Activated CD8-positive, alpha-beta T cell treated with anti-CD3 and anti-CD28 coated beads for 36 hours (primary cell): ENCODE measurements at regions not wholly inside any gene's neighbourhood (a gene's known extent, or its start where the extent isn't known, plus 50 kb on each side); places are given as distances from the start of the nearest gene placed in this dataset.

Experiments used
- ATAC-seq: fragments of 200-7000 bp; cut with Tn5 transposase; one replicate; pipeline ENCODE4 v1.10.0; 2021; ENCODE audit warnings: mild to moderate bottlenecking, moderate library complexity
- CTCF ChIA-PET: fragments of 350-600 bp; sonication (Branson Sonifier 250); formaldehyde crosslinking; loops from one replicate; lab custom pipeline; 2021; ENCODE audit warnings: antibody characterized with exemption; lab: Charles Lee
- POLR2A ChIA-PET: fragments of 350-600 bp; sonication (Branson Sonifier 250); formaldehyde crosslinking; loops from one replicate; lab custom pipeline; 2021; ENCODE audit warnings: antibody characterized with exemption; lab: Charles Lee
- DNase-seq: peaks from one replicate; pipeline ENCODE4 v3.0.0-alpha.2; 2020
- H3K27ac Mint-ChIP-seq: one replicate; pipeline ENCODE4 v1.8.0; 2021; ENCODE audit warnings: mild to moderate bottlenecking, mixed read lengths
- H3K27me3 Mint-ChIP-seq: one replicate; pipeline ENCODE4 v1.8.0; 2021; ENCODE audit warnings: mixed read lengths
- H3K36me3 Mint-ChIP-seq: one replicate; pipeline ENCODE4 v1.8.0; 2021; ENCODE audit warnings: low read depth, mixed read lengths
- H3K4me1 Mint-ChIP-seq: one replicate; pipeline ENCODE4 v1.8.0; 2021; ENCODE audit warnings: low read depth, mixed read lengths
- H3K4me3 Mint-ChIP-seq: one replicate; pipeline ENCODE4 v1.8.0; 2021; ENCODE audit warnings: mild to moderate bottlenecking, moderate library complexity, mixed read lengths
- H3K9me3 Mint-ChIP-seq: one replicate; pipeline ENCODE4 v1.8.0; 2021; ENCODE audit warnings: mixed read lengths
- CTCF ChIP-seq: fragments of 200-600 bp; IDR thresholded peaks from one replicate; pipeline ENCODE4 v1.8.0; 2022; ENCODE audit warnings: antibody characterized with exemption, mild to moderate bottlenecking
- intact Hi-C: fragments of 100-400 bp; cut with micrococcal nuclease; formaldehyde crosslinking; loops from one replicate; pipeline ENCODE4 v1.10.0; 2022

DNA sequence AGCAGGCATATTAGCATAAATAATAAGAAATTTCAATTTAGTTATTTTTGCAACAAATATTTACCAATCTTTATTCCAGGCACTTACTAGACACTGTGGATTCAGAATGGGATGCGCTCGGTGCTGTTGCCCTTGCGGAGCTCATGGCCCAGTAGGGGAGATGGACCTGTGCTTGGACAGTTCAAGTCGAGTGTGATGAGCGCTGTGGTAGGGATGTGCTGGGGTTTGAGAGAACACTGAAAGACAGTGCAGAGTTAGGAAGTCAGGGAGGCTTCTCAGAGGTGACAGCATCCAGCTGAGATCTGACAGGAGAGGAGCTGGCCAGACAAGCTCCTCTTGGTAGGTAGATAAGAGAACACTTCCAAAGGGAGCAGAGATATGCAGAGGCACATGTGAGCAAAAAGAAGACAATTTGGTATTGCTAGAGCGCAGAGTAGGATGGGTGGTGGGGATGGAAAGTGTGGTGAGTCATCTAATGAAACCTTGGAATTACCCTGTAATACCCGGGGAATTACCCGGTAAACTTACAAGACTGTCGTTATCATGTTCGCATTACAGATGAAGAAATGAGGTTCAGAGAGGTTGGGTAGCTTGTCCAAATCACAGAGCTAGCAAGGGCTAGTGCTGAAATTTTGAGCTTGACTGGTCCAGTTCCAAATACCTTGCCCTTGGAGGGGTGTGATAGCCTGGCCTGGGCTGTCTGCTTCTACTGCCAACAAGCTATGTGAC lies 298.1 kb upstream of the N4BP1 start:
- H3K4me1 Mint-ChIP-seq = no peaks in the 10 kb centered on the region
- DNase-seq = no peak
- TF ChIP-seq CTCF = no peak
- ChIA-PET POLR2A (no interaction called here), CTCF (no interaction called here)
- no peak overlapping the region for H3K4me3 Mint-ChIP-seq
- no peak overlapping the region for H3K27ac Mint-ChIP-seq
- no peaks in the 10 kb centered on the region for H3K9me3 Mint-ChIP-seq
- intact Hi-C loops = no loop called here
- no peaks in the 10 kb centered on the region for H3K36me3 Mint-ChIP-seq
- ATAC-seq = no peak
- H3K27me3 Mint-ChIP-seq = no peaks in the 10 kb centered on the region

- ATAC-seq (no peak), DNase-seq (no peak)
- Mint-ChIP-seq H3K4me3 (no peak overlapping the region), H3K4me1 (no peaks in the 10 kb centered on the region), H3K27me3 (no peaks in the 10 kb centered on the region), H3K27ac (no peak overlapping the region), H3K9me3 (no peaks in the 10 kb centered on the region), H3K36me3 (no peaks in the 10 kb centered on the region)
- TF ChIP-seq CTCF = no peak
- intact Hi-C loops = no loop called here
- ChIA-PET CTCF (no interaction called here), POLR2A (no interaction called here)
Measured at GRCh38 chr16:48905632-48906505, 295.9 kb upstream of the N4BP1 start.

- no peaks in the 10 kb centered on the region for H3K4me1 Mint-ChIP-seq
- ATAC-seq (no peak), DNase-seq (no peak)
- no peaks in the 10 kb centered on the region for H3K9me3 Mint-ChIP-seq
- no peaks in the 10 kb centered on the region for H3K27me3 Mint-ChIP-seq
- no peak for TF ChIP-seq CTCF
- no peaks in the 10 kb centered on the region for H3K36me3 Mint-ChIP-seq
- no peak overlapping the region for H3K27ac Mint-ChIP-seq
- intact Hi-C loops = no loop called here
- POLR2A ChIA-PET = no interaction called here
- no peak overlapping the region for H3K4me3 Mint-ChIP-seq
- CTCF ChIA-PET = no interaction called here
Measured at GRCh38 chr16:48904333-48904732, 294.4 kb upstream of the N4BP1 start.

- TF ChIP-seq CTCF = no peak
- intact Hi-C loops = no loop called here
- no peak for ATAC-seq
- no peak overlapping the region for H3K27ac Mint-ChIP-seq
- H3K36me3 Mint-ChIP-seq = no peaks in the 10 kb centered on the region
- no peaks in the 10 kb centered on the region for H3K27me3 Mint-ChIP-seq
- ChIA-PET POLR2A (no interaction called here), CTCF (no interaction called here)
- no peak for DNase-seq
- no peak overlapping the region for H3K4me3 Mint-ChIP-seq
- H3K9me3 Mint-ChIP-seq = no peaks in the 10 kb centered on the region
- no peaks in the 10 kb centered on the region for H3K4me1 Mint-ChIP-seq
Measured at GRCh38 chr16:48903039-48903438, 293.1 kb upstream of the N4BP1 start.
